HG03108 (cell line): ENCODE measurements at regions not wholly inside any gene's neighbourhood (a gene's known extent, or its start where the extent isn't known, plus 50 kb on each side); places are given as distances from the start of the nearest gene placed in this dataset.

Source experiments
- ATAC-seq: cut with Tn5 transposase; IDR thresholded peaks from one replicate; pipeline ENCODE4 v1.9.1; 2021; ENCODE audit warnings: moderate library complexity; ENCODE audit not compliant: unreplicated experiment

GRCh38 chr17:71405101-71405500, 715.7 kb upstream of the SOX9 start:
- no peak for ATAC-seq

- no peak for ATAC-seq
Observed at GRCh38 chr17:71407981-71408380, 712.8 kb upstream of the SOX9 start.

- ATAC-seq = no peak
Observed at GRCh38 chr17:71409137-71409536, 711.7 kb upstream of the SOX9 start.

- no peak for ATAC-seq
Observed at GRCh38 chr17:71409712-71410111, 711.1 kb upstream of the SOX9 start.

- ATAC-seq = no peak
Observed at GRCh38 chr17:71412803-71413202, 708.0 kb upstream of the SOX9 start.

GRCh38 chr17:71413935-71414334, 706.9 kb upstream of the SOX9 start:
- ATAC-seq = no peak

GRCh38 chr17:71417142-71417541, 703.7 kb upstream of the SOX9 start:
- no peak for ATAC-seq

- no peak for ATAC-seq
Observed at GRCh38 chr17:71422968-71423367, 697.9 kb upstream of the SOX9 start.

- ATAC-seq = no peak
Observed at GRCh38 chr17:71423871-71424546, 696.8 kb upstream of the SOX9 start.

- ATAC-seq = no peak
Observed at GRCh38 chr17:71427801-71428200, 693.0 kb upstream of the SOX9 start.

GRCh38 chr17:71428897-71429296, 691.9 kb upstream of the SOX9 start:
- ATAC-seq = no peak

- no peak for ATAC-seq
Observed at GRCh38 chr17:71430281-71430680, 690.5 kb upstream of the SOX9 start.

- ATAC-seq = no peak
Observed at GRCh38 chr17:71431146-71431545, 689.7 kb upstream of the SOX9 start.

- no peak for ATAC-seq
Observed at GRCh38 chr17:71432378-71433315, 688.2 kb upstream of the SOX9 start.

- no peak for ATAC-seq
Observed at GRCh38 chr17:71434716-71435115, 686.1 kb upstream of the SOX9 start.

GRCh38 chr17:71436479-71436878, 684.3 kb upstream of the SOX9 start:
- no peak for ATAC-seq

GRCh38 chr17:71437166-71437565, 683.7 kb upstream of the SOX9 start:
- ATAC-seq = no peak

- no peak for ATAC-seq
Observed at GRCh38 chr17:71438631-71439146, 682.1 kb upstream of the SOX9 start.

- no peak for ATAC-seq
Observed at GRCh38 chr17:71440513-71440912, 680.3 kb upstream of the SOX9 start.

- no peak for ATAC-seq
Observed at GRCh38 chr17:71441098-71441497, 679.7 kb upstream of the SOX9 start.

GRCh38 chr17:71444078-71444477, 676.7 kb upstream of the SOX9 start:
- no peak for ATAC-seq
